Chondrocyte (in vitro differentiated cells): ENCODE measurements at regions not wholly inside any gene's neighbourhood (a gene's known extent, or its start where the extent isn't known, plus 50 kb on each side); places are given as distances from the start of the nearest gene placed in this dataset.

Source experiments
- DNase-seq: peaks from one replicate; pipeline ENCODE4 v3.0.0; 2021; ENCODE audit warnings: mixed read lengths, low spot score
- H3K27ac Mint-ChIP-seq: one replicate; pipeline ENCODE4 v1.8.0; 2021; ENCODE audit warnings: mild to moderate bottlenecking, moderate library complexity, mixed read lengths; ENCODE audit not compliant: unreplicated experiment
- H3K27me3 Mint-ChIP-seq: 2 replicates; pipeline ENCODE4 v1.8.0; 2021; ENCODE audit warnings: low read depth, mixed read lengths
- H3K36me3 Mint-ChIP-seq: 2 replicates; pipeline ENCODE4 v1.8.0; 2021; ENCODE audit warnings: low read depth, mixed read lengths
- H3K4me1 Mint-ChIP-seq: 2 replicates; pipeline ENCODE4 v1.8.0; 2021; ENCODE audit warnings: low read depth, mild to moderate bottlenecking, mixed read lengths
- H3K4me3 Mint-ChIP-seq: one replicate; pipeline ENCODE4 v1.8.0; 2021; ENCODE audit warnings: mild to moderate bottlenecking, moderate library complexity, mixed read lengths; ENCODE audit not compliant: unreplicated experiment
- H3K9me3 Mint-ChIP-seq: 2 replicates; pipeline ENCODE4 v1.8.0; 2021; ENCODE audit warnings: low read depth, mixed read lengths
- TF ChIP-seq, protein P1 (sequence below): fragments of 200-600 bp; sonication (generic); IDR thresholded peaks from 2 replicates; pipeline ENCODE4 v1.5.0; 2021; ENCODE audit warnings: antibody characterized with exemption, mild to moderate bottlenecking, moderate library complexity

- DNase-seq, result no peak
- H3K4me3 Mint-ChIP-seq, result no peak overlapping the region
- H3K27me3 Mint-ChIP-seq, result peaks cover 36% of the 10 kb centered on the region
- no peak overlapping the region for H3K27ac Mint-ChIP-seq
- no peaks in the 10 kb centered on the region for H3K36me3 Mint-ChIP-seq
- TF ChIP-seq, protein P1, sequence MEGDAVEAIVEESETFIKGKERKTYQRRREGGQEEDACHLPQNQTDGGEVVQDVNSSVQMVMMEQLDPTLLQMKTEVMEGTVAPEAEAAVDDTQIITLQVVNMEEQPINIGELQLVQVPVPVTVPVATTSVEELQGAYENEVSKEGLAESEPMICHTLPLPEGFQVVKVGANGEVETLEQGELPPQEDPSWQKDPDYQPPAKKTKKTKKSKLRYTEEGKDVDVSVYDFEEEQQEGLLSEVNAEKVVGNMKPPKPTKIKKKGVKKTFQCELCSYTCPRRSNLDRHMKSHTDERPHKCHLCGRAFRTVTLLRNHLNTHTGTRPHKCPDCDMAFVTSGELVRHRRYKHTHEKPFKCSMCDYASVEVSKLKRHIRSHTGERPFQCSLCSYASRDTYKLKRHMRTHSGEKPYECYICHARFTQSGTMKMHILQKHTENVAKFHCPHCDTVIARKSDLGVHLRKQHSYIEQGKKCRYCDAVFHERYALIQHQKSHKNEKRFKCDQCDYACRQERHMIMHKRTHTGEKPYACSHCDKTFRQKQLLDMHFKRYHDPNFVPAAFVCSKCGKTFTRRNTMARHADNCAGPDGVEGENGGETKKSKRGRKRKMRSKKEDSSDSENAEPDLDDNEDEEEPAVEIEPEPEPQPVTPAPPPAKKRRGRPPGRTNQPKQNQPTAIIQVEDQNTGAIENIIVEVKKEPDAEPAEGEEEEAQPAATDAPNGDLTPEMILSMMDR, result no peak
- no peaks in the 10 kb centered on the region for H3K4me1 Mint-ChIP-seq
- H3K9me3 Mint-ChIP-seq, result peaks cover 9% of the 10 kb centered on the region
Measured at GRCh38 chr3:193929373-193929772, 206.6 kb upstream of the HES1 start.

GRCh38 chr3:193929921-193930646, 205.9 kb upstream of the HES1 start:
- Mint-ChIP-seq H3K36me3 (no peaks in the 10 kb centered on the region), H3K4me3 (no peak overlapping the region), H3K27ac (no peak overlapping the region), H3K4me1 (no peaks in the 10 kb centered on the region), H3K27me3 (peaks cover 42% of the 10 kb centered on the region), H3K9me3 (peaks cover 7% of the 10 kb centered on the region)
- DNase-seq, result no peak
- TF ChIP-seq, protein P1, result no peak

DNA sequence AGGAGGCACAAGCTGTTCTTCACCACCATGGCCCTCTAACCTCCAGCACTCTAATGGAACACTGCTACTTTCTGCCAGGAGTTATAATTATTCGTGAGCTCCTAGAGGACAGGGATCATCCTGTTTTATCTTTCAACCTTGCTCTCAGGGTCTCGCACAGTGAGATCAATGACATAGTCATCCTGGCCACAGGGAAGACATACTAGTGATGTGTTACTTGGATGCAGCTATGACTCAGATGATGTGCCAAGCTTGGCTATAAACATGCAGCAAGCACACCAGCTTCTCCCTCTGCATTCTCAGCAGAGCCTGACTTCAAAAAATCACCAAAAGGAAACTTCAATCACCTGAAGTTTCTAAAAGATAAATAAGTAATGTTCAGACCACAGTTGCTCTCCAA, 203.8 kb upstream of the HES1 start:
- Mint-ChIP-seq H3K4me3 (no peak overlapping the region), H3K36me3 (no peaks in the 10 kb centered on the region), H3K27me3 (peaks cover 60% of the 10 kb centered on the region), H3K4me1 (no peaks in the 10 kb centered on the region), H3K9me3 (no peaks in the 10 kb centered on the region), H3K27ac (no peak overlapping the region)
- no peak for DNase-seq
- TF ChIP-seq, protein P1, result no peak

DNA sequence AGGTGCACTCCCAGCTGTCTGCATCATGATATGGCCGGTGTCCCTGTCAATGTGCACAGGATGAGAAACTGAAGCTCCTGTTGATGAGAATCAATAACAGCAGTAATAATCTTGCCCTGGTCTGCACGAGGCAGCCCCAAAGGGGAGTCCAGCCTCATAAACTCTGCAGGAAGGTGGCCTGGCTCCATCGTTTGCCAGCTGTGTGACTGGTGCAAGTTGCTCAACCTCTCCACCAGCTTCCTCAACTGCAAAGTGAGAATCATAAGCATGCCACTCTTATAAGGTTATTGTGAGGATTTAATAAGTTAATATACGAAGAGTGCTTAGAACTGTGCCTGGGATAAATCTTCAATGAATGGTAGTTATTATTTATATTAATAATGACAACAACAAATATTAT, 203.4 kb upstream of the HES1 start:
- Mint-ChIP-seq H3K36me3 (no peaks in the 10 kb centered on the region), H3K4me3 (no peak overlapping the region), H3K9me3 (no peaks in the 10 kb centered on the region), H3K27me3 (peaks cover 61% of the 10 kb centered on the region), H3K4me1 (no peaks in the 10 kb centered on the region), H3K27ac (no peak overlapping the region)
- DNase-seq, result no peak
- TF ChIP-seq, protein P1, result no peak

DNA sequence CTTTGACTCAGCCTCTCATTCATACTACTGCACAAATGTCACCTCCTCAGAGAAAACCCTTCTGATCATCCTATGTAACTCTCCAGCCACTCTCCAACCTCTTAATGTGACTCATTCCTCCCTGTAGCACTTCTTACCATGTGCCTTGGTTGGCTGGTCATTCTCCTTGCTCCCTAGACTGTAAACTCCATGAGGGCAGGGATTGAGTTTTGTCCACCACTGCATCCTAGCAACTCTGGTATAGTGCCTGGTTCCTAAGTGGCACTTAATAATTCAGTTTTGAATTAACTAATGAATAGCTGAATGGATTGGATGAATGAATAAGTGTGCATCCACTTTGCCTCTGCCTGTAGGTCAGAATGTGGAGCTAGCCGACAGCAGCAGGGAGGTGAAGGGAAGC, 202.5 kb upstream of the HES1 start:
- TF ChIP-seq, protein P1, result no peak
- DNase-seq, result no peak
- no peaks in the 10 kb centered on the region for H3K36me3 Mint-ChIP-seq
- no peaks in the 10 kb centered on the region for H3K4me1 Mint-ChIP-seq
- no peaks in the 10 kb centered on the region for H3K9me3 Mint-ChIP-seq
- H3K27me3 Mint-ChIP-seq, result peaks cover 65% of the 10 kb centered on the region
- no peak overlapping the region for H3K27ac Mint-ChIP-seq
- H3K4me3 Mint-ChIP-seq, result no peak overlapping the region
